GM23248 (cell line): ENCODE measurements at regions not wholly inside any gene's neighbourhood (a gene's known extent, or its start where the extent isn't known, plus 50 kb on each side); places are given as distances from the start of the nearest gene placed in this dataset.

Source experiments
- EZH2 ChIP-seq: fragments of 200-600 bp; sonication (generic); IDR thresholded peaks from 2 replicates; pipeline ENCODE4 v1.6.1; 2018; ENCODE audit warnings: antibody characterized with exemption, mild to moderate bottlenecking; ENCODE audit not compliant: insufficient read depth, poor library complexity, severe bottlenecking
- EZH2phosphoT487 ChIP-seq: fragments of 200-600 bp; sonication (generic); IDR thresholded peaks from 2 replicates; pipeline ENCODE4 v1.6.1; 2018; ENCODE audit warnings: antibody characterized with exemption, moderate library complexity, mild to moderate bottlenecking, low read depth; ENCODE audit not compliant: insufficient read depth

DNA sequence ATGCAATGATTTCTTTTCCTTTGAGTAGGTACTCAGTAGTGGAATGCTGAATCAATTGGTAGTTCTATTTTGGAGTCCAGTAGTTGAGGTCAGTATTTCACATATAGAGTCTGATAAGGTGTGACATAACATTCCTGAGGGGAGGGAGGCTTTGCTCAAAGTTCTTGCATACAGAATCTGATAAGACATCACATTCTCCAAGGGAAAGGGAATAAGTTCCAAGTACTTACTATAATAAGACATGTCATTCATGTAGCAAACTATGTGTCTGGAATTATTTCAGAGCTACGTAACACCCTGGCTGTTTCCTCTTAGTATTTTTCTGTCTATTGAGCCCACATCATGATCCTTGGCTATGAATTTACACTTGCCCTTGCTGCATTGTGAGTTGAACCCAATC lies 74.3 kb upstream of the POM121L12 start:
- TF ChIP-seq EZH2 = no peak
- TF ChIP-seq EZH2phosphoT487 = no peak
